HepG2 (cell line): ENCODE measurements at regions not wholly inside any gene's neighbourhood (a gene's known extent, or its start where the extent isn't known, plus 50 kb on each side); places are given as distances from the start of the nearest gene placed in this dataset.

Source experiments
- ATAC-seq: fragments of 200-7000 bp; cut with Tn5 transposase; 3 replicates; pipeline ENCODE4 v1.9.1; 2020; ENCODE audit warnings: mild to moderate bottlenecking, moderate library complexity
- BruUV-seq: library from RNA; stranded (reverse); fragments of 400-500 nt; replicated peaks from 2 replicates; lab custom pipeline; 2021; lab: Mats Ljungman, UMichigan
- CTCF ChIA-PET: fragments of 300-600 bp; formaldehyde crosslinking; extraction: SDS; loops from one replicate; lab custom pipeline; 2021; ENCODE audit warnings: low total read pairs, inconsistent platforms, low intra/inter-chr PET ratio; lab: Yijun Ruan, JAX
- POLR2A ChIA-PET: fragments of 350-600 bp; sonication (Branson Sonifier 250); formaldehyde crosslinking; loops from one replicate; lab custom pipeline; 2020; ENCODE audit warnings: antibody characterized with exemption, inconsistent platforms; lab: Yijun Ruan, JAX
- DNase-seq: peaks from one replicate; pipeline ENCODE4 v3.0.0-alpha.2; 2015; ENCODE audit warnings: low spot score
- FAIRE-seq: peaks from 3 replicates; lab custom pipeline; 2011; peaks lifted over from hg19 to GRCh38; lab: Jason Lieb, UNC
- H2AFZ ChIP-seq: one replicate; pipeline ENCODE4 v1.6.1; 2011; ENCODE audit warnings: low read length, inconsistent platforms
- H3K27ac ChIP-seq: fragments of 300-600 bp; 3 replicates; pipeline ENCODE4 v1.8.0; 2011; ENCODE audit warnings: mixed run types, mild to moderate bottlenecking, mixed read lengths, low read length, inconsistent platforms; ENCODE audit not compliant: insufficient read depth; ENCODE audit errors: extremely low read length
- H3K27me3 ChIP-seq, 2 experiments: fragments of 200-600 bp in 1 of 2; 2 replicates in 1 of 2; 3 replicates in 1 of 2; pipeline versions ENCODE4 v1.6.0 to v1.8.0; 2011; ENCODE audit warnings: low read length in 2 of 2, mild to moderate bottlenecking in 2 of 2, moderate library complexity in 2 of 2, inconsistent platforms in 1 of 2; ENCODE audit not compliant: insufficient read depth in 2 of 2, control insufficient read depth in 1 of 2
- H3K36me3 ChIP-seq, 2 experiments: fragments of 200-600 bp in 1 of 2; replicated peaks in 1 of 2; 2 replicates in 1 of 2; 3 replicates in 1 of 2; pipeline versions ENCODE4 v1.5.1 to v1.8.0; 2011; ENCODE audit warnings: low read length in 2 of 2, inconsistent platforms in 1 of 2; ENCODE audit not compliant: insufficient read depth in 2 of 2, control insufficient read depth in 1 of 2
- H3K4me1 ChIP-seq: 2 replicates; pipeline ENCODE4 v1.5.1; 2012; ENCODE audit warnings: low read length, inconsistent platforms; ENCODE audit not compliant: insufficient read depth
- H3K4me2 ChIP-seq: 2 replicates; pipeline ENCODE4 v1.6.0; 2011; ENCODE audit warnings: low read depth, low read length, inconsistent platforms
- H3K4me3 ChIP-seq, 3 experiments: fragments of 200-600 bp in 1 of 3; sonication (generic), shearing (Covaris generic) in 1 of 3; replicated peaks in 1 of 3; 2 replicates each; pipeline ENCODE4 v1.5.1; 2011 to 2016; ENCODE audit warnings: low read length in 3 of 3, inconsistent platforms in 2 of 3, low read depth in 2 of 3, mild to moderate bottlenecking in 2 of 3, control low read depth in 1 of 3, mixed read lengths in 1 of 3; ENCODE audit not compliant: insufficient read depth in 1 of 3
- H3K79me2 ChIP-seq: one replicate; pipeline ENCODE4 v1.6.1; 2011; ENCODE audit warnings: low read length, inconsistent platforms; ENCODE audit not compliant: insufficient read depth
- H3K9ac ChIP-seq: 2 replicates; pipeline ENCODE4 v1.6.0; 2011; ENCODE audit warnings: mild to moderate bottlenecking, low read depth, low read length, inconsistent platforms; ENCODE audit not compliant: insufficient read depth
- H3K9me3 ChIP-seq: 2 replicates; pipeline ENCODE4 v1.5.1; 2012; ENCODE audit warnings: mild to moderate bottlenecking, low read length
- H4K20me1 ChIP-seq: 2 replicates; pipeline ENCODE4 v1.6.0; 2011; ENCODE audit warnings: inconsistent platforms, mild to moderate bottlenecking, low read length, moderate library complexity; ENCODE audit not compliant: insufficient read depth
- ATF6 ChIP-seq: sonication (generic); formaldehyde crosslinking; conservative IDR thresholded peaks from 2 replicates; pipeline ENCODE4 v1.4.0; 2020; ENCODE audit warnings: missing genetic modification reagents
- FIP1L1 ChIP-seq: fragments of 200-400 bp; formaldehyde crosslinking; IDR thresholded peaks from 2 replicates; pipeline ENCODE4 v1.6.1; 2018; ENCODE audit warnings: low read depth, mild to moderate bottlenecking, low read length, moderate library complexity, borderline replicate concordance; ENCODE audit not compliant: insufficient read depth
- ZBTB44 ChIP-seq: sonication (generic); formaldehyde crosslinking; IDR thresholded peaks from 2 replicates; pipeline ENCODE4 v1.4.0; 2020; ENCODE audit warnings: missing genetic modification reagents
- ZFX ChIP-seq: sonication (generic); formaldehyde crosslinking; IDR thresholded peaks from 2 replicates; pipeline ENCODE4 v1.4.0; 2020; ENCODE audit warnings: mild to moderate bottlenecking, low read depth, missing genetic modification reagents, moderate library complexity
- ZNF318 ChIP-seq: sonication (generic); formaldehyde crosslinking; IDR thresholded peaks from 2 replicates; pipeline ENCODE4 v1.4.0; 2020; ENCODE audit warnings: mild to moderate bottlenecking, missing genetic modification reagents
- ZNF609 ChIP-seq: sonication (generic); formaldehyde crosslinking; IDR thresholded peaks from 2 replicates; pipeline ENCODE4 v1.4.0; 2020; ENCODE audit warnings: mild to moderate bottlenecking, missing genetic modification reagents, borderline replicate concordance
- WGBS: methylation state at CpG from one replicate; pipeline ENCODE4 v1.1.6; 2017; ENCODE audit warnings: low lambda C conversion rate; 5-methylcytosine and 5-hydroxymethylcytosine counted together
- in situ Hi-C: cut with HindIII; loops from 2 replicates; pipeline ENCODE4 v1.10.0; 2017; ENCODE audit warnings: low pct_unique_long_range_greater_than_20kb; ENCODE audit not compliant: extremely low pct_ligation_motif_present
- intact Hi-C: fragments of 100-400 bp; cut with micrococcal nuclease; formaldehyde crosslinking; loops from one replicate; pipeline ENCODE4 v1.10.0; 2022; ENCODE audit not compliant: unreplicated experiment

- no peak overlapping the region for H2AFZ ChIP-seq
- FAIRE-seq (no peak), DNase-seq (no peak), ATAC-seq (no peak)
- peaks cover 0 to 27% of the 10 kb centered on the region in 2 experiments; a peak in 3 of 5 replicates for H3K27me3 ChIP-seq
- WGBS = 18% methylated on average over 5 of the region's 13 CpGs
- H3K36me3 ChIP-seq = no peaks in the 10 kb centered on the region
- BruUV-seq = no TSS peak
- H3K4me3 ChIP-seq = no peak overlapping the region
- H4K20me1 ChIP-seq = no peaks in the 10 kb centered on the region
- no peak overlapping the region for H3K4me2 ChIP-seq
- ChIA-PET CTCF (no interaction called here), POLR2A (no interaction called here)
- no peaks in the 10 kb centered on the region for H3K9me3 ChIP-seq
- no peak overlapping the region for H3K27ac ChIP-seq
- intact Hi-C loops = no loop called here
- in situ Hi-C loops = no loop called here
- no peaks in the 10 kb centered on the region for H3K4me1 ChIP-seq
- no peak overlapping the region for H3K9ac ChIP-seq
- no peaks in the 10 kb centered on the region for H3K79me2 ChIP-seq
- TF ChIP-seq ZBTB44 (CRISPR knock-in tag) = no peak
- no peak for TF ChIP-seq ZNF318 (CRISPR knock-in tag)
- no peak for TF ChIP-seq ZNF609 (CRISPR knock-in tag)
- no peak for TF ChIP-seq FIP1L1
- TF ChIP-seq ZFX (CRISPR knock-in tag) = no peak
- TF ChIP-seq ATF6 (CRISPR knock-in tag) = no peak
Measured at GRCh38 chr5:172542651-172543131, 88.4 kb upstream of the SH3PXD2B start.
